Endothelial cell (in vitro differentiated cells): ENCODE measurements at regions not wholly inside any gene's neighbourhood (a gene's known extent, or its start where the extent isn't known, plus 50 kb on each side); places are given as distances from the start of the nearest gene placed in this dataset.

Experiments
- DNase-seq: peaks from one replicate; pipeline ENCODE4 v3.0.0; 2021; ENCODE audit warnings: low spot score
- H3K27ac Mint-ChIP-seq: one replicate; pipeline ENCODE4 v1.8.0; 2021; ENCODE audit warnings: mixed read lengths, inconsistent platforms; ENCODE audit not compliant: unreplicated experiment
- H3K27me3 Mint-ChIP-seq: one replicate; pipeline ENCODE4 v1.8.0; 2021; ENCODE audit warnings: mild to moderate bottlenecking, moderate library complexity, mixed read lengths, inconsistent platforms; ENCODE audit not compliant: unreplicated experiment
- H3K36me3 Mint-ChIP-seq: one replicate; pipeline ENCODE4 v1.8.0; 2021; ENCODE audit warnings: mild to moderate bottlenecking, low read depth, mixed read lengths, inconsistent platforms; ENCODE audit not compliant: unreplicated experiment
- H3K4me1 Mint-ChIP-seq: one replicate; pipeline ENCODE4 v1.8.0; 2021; ENCODE audit warnings: mild to moderate bottlenecking, mixed read lengths, inconsistent platforms; ENCODE audit not compliant: unreplicated experiment
- H3K4me3 Mint-ChIP-seq: one replicate; pipeline ENCODE4 v1.8.0; 2021; ENCODE audit warnings: mild to moderate bottlenecking, mixed read lengths, inconsistent platforms; ENCODE audit not compliant: unreplicated experiment
- H3K9me3 Mint-ChIP-seq: one replicate; pipeline ENCODE4 v1.8.0; 2021; ENCODE audit warnings: mixed read lengths, inconsistent platforms; ENCODE audit not compliant: unreplicated experiment
- CTCF ChIP-seq: fragments of 200-600 bp; sonication (generic); IDR thresholded peaks from one replicate; pipeline ENCODE4 v1.5.0; 2021; ENCODE audit warnings: antibody characterized with exemption; ENCODE audit not compliant: unreplicated experiment

GRCh38 chr22:46050916-46051614, 74.1 kb upstream of the WNT7B start:
- no peak for DNase-seq
- Mint-ChIP-seq H3K27me3 (peaks cover 3% of the 10 kb centered on the region), H3K27ac (no peak overlapping the region), H3K4me1 (peaks cover 2% of the 10 kb centered on the region), H3K36me3 (no peaks in the 10 kb centered on the region), H3K9me3 (no peaks in the 10 kb centered on the region), H3K4me3 (no peak overlapping the region)
- no peak for TF ChIP-seq CTCF

GRCh38 chr22:46051646-46052045, 74.7 kb upstream of the WNT7B start:
- no peak for TF ChIP-seq CTCF
- Mint-ChIP-seq H3K36me3 (no peaks in the 10 kb centered on the region), H3K4me1 (peaks cover 2% of the 10 kb centered on the region), H3K4me3 (no peak overlapping the region), H3K27me3 (peaks cover 3% of the 10 kb centered on the region), H3K27ac (no peak overlapping the region), H3K9me3 (no peaks in the 10 kb centered on the region)
- no peak for DNase-seq

GRCh38 chr22:46052331-46052771, 75.4 kb upstream of the WNT7B start:
- H3K4me1 Mint-ChIP-seq = peaks cover 2% of the 10 kb centered on the region
- H3K27ac Mint-ChIP-seq = no peak overlapping the region
- no peaks in the 10 kb centered on the region for H3K36me3 Mint-ChIP-seq
- DNase-seq = no peak
- no peak overlapping the region for H3K4me3 Mint-ChIP-seq
- TF ChIP-seq CTCF = no peak
- no peaks in the 10 kb centered on the region for H3K9me3 Mint-ChIP-seq
- peaks cover 3% of the 10 kb centered on the region for H3K27me3 Mint-ChIP-seq

GRCh38 chr22:46052801-46053562, 76.0 kb upstream of the WNT7B start:
- no peaks in the 10 kb centered on the region for H3K36me3 Mint-ChIP-seq
- no peaks in the 10 kb centered on the region for H3K9me3 Mint-ChIP-seq
- peaks cover 2% of the 10 kb centered on the region for H3K4me1 Mint-ChIP-seq
- no peak for TF ChIP-seq CTCF
- peaks cover 3% of the 10 kb centered on the region for H3K27me3 Mint-ChIP-seq
- no peak for DNase-seq
- H3K4me3 Mint-ChIP-seq = no peak overlapping the region
- H3K27ac Mint-ChIP-seq = no peak overlapping the region

- no peak for DNase-seq
- TF ChIP-seq CTCF = no peak
- Mint-ChIP-seq H3K9me3 (no peaks in the 10 kb centered on the region), H3K4me1 (peaks cover 2% of the 10 kb centered on the region), H3K4me3 (no peak overlapping the region), H3K36me3 (no peaks in the 10 kb centered on the region), H3K27me3 (peaks cover 3% of the 10 kb centered on the region), H3K27ac (no peak overlapping the region)
Measured at GRCh38 chr22:46053563-46054090, 76.7 kb upstream of the WNT7B start.
